ENCODE measurements at regions not wholly inside any gene's neighbourhood (a gene's known extent, or its start where the extent isn't known, plus 50 kb on each side); places are given as distances from the start of the nearest gene placed in this dataset.

DNA sequence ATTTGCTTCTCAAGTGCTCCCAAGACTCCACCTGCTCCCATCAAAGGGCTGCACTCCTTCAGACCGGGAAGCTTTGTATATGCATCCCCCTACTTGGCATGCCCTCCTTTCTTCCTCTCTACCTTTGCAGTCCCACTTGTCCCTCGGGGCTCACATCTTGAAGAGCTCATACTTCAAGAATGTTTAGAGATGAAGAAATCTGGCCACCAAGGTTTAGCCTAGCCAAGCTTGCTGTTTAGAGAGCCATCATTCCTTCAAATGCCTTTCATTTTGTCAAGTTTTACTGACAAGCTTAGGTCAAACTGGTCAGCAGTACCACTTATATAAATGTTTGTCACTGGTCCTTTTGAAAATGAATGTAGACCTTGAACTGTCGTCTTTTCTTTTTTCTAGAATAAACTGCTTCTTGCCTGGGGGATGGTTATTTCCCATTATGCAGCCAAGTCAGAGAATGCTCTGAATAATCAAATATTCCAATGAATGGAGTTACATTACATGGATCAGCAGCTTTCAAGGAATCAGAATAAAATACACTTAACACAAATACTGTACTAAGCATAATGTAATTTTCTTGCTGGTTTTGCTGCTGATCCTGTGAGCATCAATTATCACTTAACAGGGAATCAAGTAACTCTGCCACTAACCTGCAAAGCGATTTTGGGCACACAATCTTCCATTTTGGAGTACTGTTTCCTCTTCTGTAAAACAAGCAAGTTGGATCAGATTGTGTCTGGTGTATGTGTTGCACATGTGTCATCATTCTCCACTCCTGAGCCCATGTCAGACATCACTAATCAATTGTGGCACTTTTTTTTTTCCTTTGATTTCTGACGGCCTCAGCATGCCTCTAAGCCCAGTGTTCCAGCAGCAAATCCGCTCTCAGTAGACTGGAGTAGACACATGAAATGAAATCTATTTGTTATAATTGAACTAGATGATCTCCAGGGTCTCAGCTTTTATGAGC, 357.9 kb downstream of the PTEN start:
- H3K4me3 ChIP-seq (ENCODE audit: low read depth, low read length), result no peak overlapping the region
- no peak for DNase-seq (ENCODE audit: low read depth)
- TF ChIP-seq, protein P1, sequence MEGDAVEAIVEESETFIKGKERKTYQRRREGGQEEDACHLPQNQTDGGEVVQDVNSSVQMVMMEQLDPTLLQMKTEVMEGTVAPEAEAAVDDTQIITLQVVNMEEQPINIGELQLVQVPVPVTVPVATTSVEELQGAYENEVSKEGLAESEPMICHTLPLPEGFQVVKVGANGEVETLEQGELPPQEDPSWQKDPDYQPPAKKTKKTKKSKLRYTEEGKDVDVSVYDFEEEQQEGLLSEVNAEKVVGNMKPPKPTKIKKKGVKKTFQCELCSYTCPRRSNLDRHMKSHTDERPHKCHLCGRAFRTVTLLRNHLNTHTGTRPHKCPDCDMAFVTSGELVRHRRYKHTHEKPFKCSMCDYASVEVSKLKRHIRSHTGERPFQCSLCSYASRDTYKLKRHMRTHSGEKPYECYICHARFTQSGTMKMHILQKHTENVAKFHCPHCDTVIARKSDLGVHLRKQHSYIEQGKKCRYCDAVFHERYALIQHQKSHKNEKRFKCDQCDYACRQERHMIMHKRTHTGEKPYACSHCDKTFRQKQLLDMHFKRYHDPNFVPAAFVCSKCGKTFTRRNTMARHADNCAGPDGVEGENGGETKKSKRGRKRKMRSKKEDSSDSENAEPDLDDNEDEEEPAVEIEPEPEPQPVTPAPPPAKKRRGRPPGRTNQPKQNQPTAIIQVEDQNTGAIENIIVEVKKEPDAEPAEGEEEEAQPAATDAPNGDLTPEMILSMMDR (conservative IDR thresholded peaks at IDR 0.05; ENCODE audit: low read depth, low read length), result no peak

DNA sequence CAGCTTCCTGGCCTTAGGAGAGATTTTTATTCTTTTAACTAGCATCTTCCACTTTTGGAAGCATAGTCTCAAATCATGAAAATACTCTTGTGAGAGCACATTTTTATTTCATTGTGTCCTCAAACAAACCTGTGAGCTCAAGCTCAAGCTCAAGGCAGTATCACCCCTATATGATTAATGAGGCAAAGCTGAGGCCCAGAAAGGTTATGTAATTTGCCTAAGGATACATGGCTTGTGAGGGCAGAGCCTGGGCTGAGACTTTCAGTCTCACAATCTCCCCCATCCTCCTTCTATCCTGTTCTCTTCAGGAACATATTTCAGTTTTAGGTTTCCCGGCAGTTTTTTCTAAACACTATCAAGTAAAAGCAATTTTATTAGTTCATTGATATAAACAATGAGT, 359.5 kb downstream of the PTEN start:
- DNase-seq (ENCODE audit: low read depth), result no peak
- no peak overlapping the region for H3K4me3 ChIP-seq (ENCODE audit: low read depth, low read length)
- TF ChIP-seq, protein P1 (conservative IDR thresholded peaks at IDR 0.05; ENCODE audit: low read depth, low read length), result no peak

All from choroid plexus epithelial cell (primary cell).